SK-N-SH treated with all-trans-retinoic acid at 6 μM for 48 hours (cell line): ENCODE measurements at regions not wholly inside any gene's neighbourhood (a gene's known extent, or its start where the extent isn't known, plus 50 kb on each side); places are given as distances from the start of the nearest gene placed in this dataset.
"Not testable (repeated sequence)": the region's sequence is repeated elsewhere in the genome, so short reads cannot be mapped to it uniquely, and the experiment has no call there.

ENCODE experiments used
- ATAC-seq: fragments of 200-7000 bp; cut with Tn5 transposase; 3 replicates; pipeline ENCODE4 v1.9.1; 2020; ENCODE audit warnings: mild to moderate bottlenecking, moderate library complexity
- ARNTL ChIP-seq: fragments of 450-650 bp; formaldehyde crosslinking; IDR thresholded peaks from 2 replicates; pipeline ENCODE4 v1.5.0; 2020; ENCODE audit warnings: low read depth, mild to moderate bottlenecking, moderate library complexity, borderline replicate concordance
- BACH2 ChIP-seq: fragments of 250-450 bp; sonication (Bioruptor Pico); IDR thresholded peaks from 2 replicates; pipeline ENCODE4 v1.9.0; 2021; ENCODE audit warnings: mild to moderate bottlenecking, borderline replicate concordance
- CSDC2 ChIP-seq: fragments of 250-450 bp; sonication (Bioruptor Pico); IDR thresholded peaks from 2 replicates; pipeline ENCODE4 v1.5.0; 2020; ENCODE audit warnings: mild to moderate bottlenecking, moderate library complexity
- ESRRG ChIP-seq: fragments of 250-450 bp; sonication (Bioruptor Pico); IDR thresholded peaks from 2 replicates; pipeline ENCODE4 v1.6.1; 2021; ENCODE audit warnings: mild to moderate bottlenecking
- GLIS3 ChIP-seq: fragments of 250-450 bp; sonication (Bioruptor Pico); IDR thresholded peaks from 2 replicates; pipeline ENCODE4 v1.5.0; 2020; ENCODE audit warnings: mild to moderate bottlenecking, moderate library complexity
- ISL1 ChIP-seq: fragments of 250-450 bp; sonication (Bioruptor Pico); IDR thresholded peaks from 2 replicates; pipeline ENCODE4 v2.1.2; 2022; ENCODE audit warnings: mild to moderate bottlenecking, moderate library complexity
- OSR1 ChIP-seq: fragments of 250-450 bp; sonication (Bioruptor Pico); IDR thresholded peaks from 2 replicates; pipeline ENCODE4 v1.8.0; 2022; ENCODE audit warnings: moderate library complexity, mild to moderate bottlenecking, inconsistent platforms
- PPARA ChIP-seq: fragments of 250-450 bp; sonication (Bioruptor Pico); IDR thresholded peaks from 2 replicates; pipeline ENCODE4 v1.5.0; 2020; ENCODE audit warnings: mild to moderate bottlenecking, borderline replicate concordance
- RARB ChIP-seq: fragments of 250-450 bp; sonication (Bioruptor Pico); IDR thresholded peaks from 2 replicates; pipeline ENCODE4 v1.8.0; 2021; ENCODE audit warnings: mild to moderate bottlenecking, moderate library complexity
- TCF4 ChIP-seq: fragments of 250-450 bp; sonication (Bioruptor Pico); IDR thresholded peaks from 2 replicates; pipeline ENCODE4 v1.8.0; 2021; ENCODE audit warnings: mild to moderate bottlenecking, moderate library complexity, borderline replicate concordance
- TOX ChIP-seq: fragments of 250-450 bp; sonication (Bioruptor Pico); IDR thresholded peaks from 2 replicates; pipeline ENCODE4 v1.8.0; 2021; ENCODE audit warnings: mild to moderate bottlenecking, moderate library complexity, borderline replicate concordance
- ZC3H10 ChIP-seq: fragments of 250-450 bp; sonication (Bioruptor Pico); IDR thresholded peaks from 2 replicates; pipeline ENCODE4 v1.5.1; 2021; ENCODE audit warnings: mild to moderate bottlenecking, moderate library complexity
- ZFP3 ChIP-seq: fragments of 250-450 bp; sonication (Bioruptor Pico); IDR thresholded peaks from 2 replicates; pipeline ENCODE4 v1.5.0; 2020; ENCODE audit warnings: mild to moderate bottlenecking, moderate library complexity
- ZFP30 ChIP-seq: fragments of 450-650 bp; formaldehyde crosslinking; IDR thresholded peaks from 2 replicates; pipeline ENCODE4 v1.5.0; 2022; ENCODE audit warnings: mild to moderate bottlenecking, moderate library complexity
- ZNF565 ChIP-seq: fragments of 450-650 bp; formaldehyde crosslinking; conservative IDR thresholded peaks from 2 replicates; pipeline ENCODE4 v1.5.0; 2020; ENCODE audit warnings: low read depth, mild to moderate bottlenecking, moderate library complexity
- ZNF70 ChIP-seq: fragments of 450-650 bp; formaldehyde crosslinking; IDR thresholded peaks from 2 replicates; pipeline ENCODE4 v1.5.0; 2020; ENCODE audit warnings: mild to moderate bottlenecking, moderate library complexity
- TF ChIP-seq, protein P1 (sequence below): fragments of 250-450 bp; sonication (Bioruptor Pico); IDR thresholded peaks from 2 replicates; pipeline ENCODE4 v1.5.1; 2020; ENCODE audit warnings: low read depth, mild to moderate bottlenecking, moderate library complexity
- TF ChIP-seq, protein P2 (sequence below): fragments of 250-450 bp; sonication (Bioruptor Pico); IDR thresholded peaks from 2 replicates; pipeline ENCODE4 v1.5.0; 2020; ENCODE audit warnings: mild to moderate bottlenecking, moderate library complexity
- TF ChIP-seq, protein P3 (sequence below): fragments of 250-450 bp; sonication (Bioruptor Pico); IDR thresholded peaks from 2 replicates; pipeline ENCODE4 v1.8.0; 2020; ENCODE audit warnings: mild to moderate bottlenecking, moderate library complexity, borderline replicate concordance
- TF ChIP-seq, protein P4 (sequence below): fragments of 250-450 bp; sonication (Bioruptor Pico); IDR thresholded peaks from 2 replicates; pipeline ENCODE4 v1.5.1; 2021; ENCODE audit warnings: mild to moderate bottlenecking, moderate library complexity
- TF ChIP-seq, protein P5 (sequence below): fragments of 250-450 bp; sonication (Bioruptor Pico); IDR thresholded peaks from 2 replicates; pipeline ENCODE4 v1.8.0; 2021; ENCODE audit warnings: low read depth, mild to moderate bottlenecking, moderate library complexity, borderline replicate concordance

- TF ChIP-seq TOX, result no peak
- TF ChIP-seq OSR1 (CRISPR knock-in tag), result no peak
- TF ChIP-seq ZNF565, result no peak
- no peak for TF ChIP-seq ARNTL (CRISPR knock-in tag)
- TF ChIP-seq ZC3H10 (CRISPR knock-in tag), result no peak
- no peak for TF ChIP-seq BACH2 (CRISPR knock-in tag)
- TF ChIP-seq TCF4 (CRISPR knock-in tag), result no peak
- TF ChIP-seq, protein P1, sequence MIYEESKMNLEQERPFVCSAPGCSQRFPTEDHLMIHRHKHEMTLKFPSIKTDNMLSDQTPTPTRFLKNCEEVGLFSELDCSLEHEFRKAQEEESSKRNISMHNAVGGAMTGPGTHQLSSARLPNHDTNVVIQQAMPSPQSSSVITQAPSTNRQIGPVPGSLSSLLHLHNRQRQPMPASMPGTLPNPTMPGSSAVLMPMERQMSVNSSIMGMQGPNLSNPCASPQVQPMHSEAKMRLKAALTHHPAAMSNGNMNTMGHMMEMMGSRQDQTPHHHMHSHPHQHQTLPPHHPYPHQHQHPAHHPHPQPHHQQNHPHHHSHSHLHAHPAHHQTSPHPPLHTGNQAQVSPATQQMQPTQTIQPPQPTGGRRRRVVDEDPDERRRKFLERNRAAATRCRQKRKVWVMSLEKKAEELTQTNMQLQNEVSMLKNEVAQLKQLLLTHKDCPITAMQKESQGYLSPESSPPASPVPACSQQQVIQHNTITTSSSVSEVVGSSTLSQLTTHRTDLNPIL, result no peak
- TF ChIP-seq, protein P2, sequence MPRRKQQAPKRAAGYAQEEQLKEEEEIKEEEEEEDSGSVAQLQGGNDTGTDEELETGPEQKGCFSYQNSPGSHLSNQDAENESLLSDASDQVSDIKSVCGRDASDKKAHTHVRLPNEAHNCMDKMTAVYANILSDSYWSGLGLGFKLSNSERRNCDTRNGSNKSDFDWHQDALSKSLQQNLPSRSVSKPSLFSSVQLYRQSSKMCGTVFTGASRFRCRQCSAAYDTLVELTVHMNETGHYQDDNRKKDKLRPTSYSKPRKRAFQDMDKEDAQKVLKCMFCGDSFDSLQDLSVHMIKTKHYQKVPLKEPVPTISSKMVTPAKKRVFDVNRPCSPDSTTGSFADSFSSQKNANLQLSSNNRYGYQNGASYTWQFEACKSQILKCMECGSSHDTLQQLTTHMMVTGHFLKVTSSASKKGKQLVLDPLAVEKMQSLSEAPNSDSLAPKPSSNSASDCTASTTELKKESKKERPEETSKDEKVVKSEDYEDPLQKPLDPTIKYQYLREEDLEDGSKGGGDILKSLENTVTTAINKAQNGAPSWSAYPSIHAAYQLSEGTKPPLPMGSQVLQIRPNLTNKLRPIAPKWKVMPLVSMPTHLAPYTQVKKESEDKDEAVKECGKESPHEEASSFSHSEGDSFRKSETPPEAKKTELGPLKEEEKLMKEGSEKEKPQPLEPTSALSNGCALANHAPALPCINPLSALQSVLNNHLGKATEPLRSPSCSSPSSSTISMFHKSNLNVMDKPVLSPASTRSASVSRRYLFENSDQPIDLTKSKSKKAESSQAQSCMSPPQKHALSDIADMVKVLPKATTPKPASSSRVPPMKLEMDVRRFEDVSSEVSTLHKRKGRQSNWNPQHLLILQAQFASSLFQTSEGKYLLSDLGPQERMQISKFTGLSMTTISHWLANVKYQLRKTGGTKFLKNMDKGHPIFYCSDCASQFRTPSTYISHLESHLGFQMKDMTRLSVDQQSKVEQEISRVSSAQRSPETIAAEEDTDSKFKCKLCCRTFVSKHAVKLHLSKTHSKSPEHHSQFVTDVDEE (CRISPR knock-in tag), result no peak
- no peak for TF ChIP-seq ZNF70 (CRISPR knock-in tag)
- TF ChIP-seq, protein P3, sequence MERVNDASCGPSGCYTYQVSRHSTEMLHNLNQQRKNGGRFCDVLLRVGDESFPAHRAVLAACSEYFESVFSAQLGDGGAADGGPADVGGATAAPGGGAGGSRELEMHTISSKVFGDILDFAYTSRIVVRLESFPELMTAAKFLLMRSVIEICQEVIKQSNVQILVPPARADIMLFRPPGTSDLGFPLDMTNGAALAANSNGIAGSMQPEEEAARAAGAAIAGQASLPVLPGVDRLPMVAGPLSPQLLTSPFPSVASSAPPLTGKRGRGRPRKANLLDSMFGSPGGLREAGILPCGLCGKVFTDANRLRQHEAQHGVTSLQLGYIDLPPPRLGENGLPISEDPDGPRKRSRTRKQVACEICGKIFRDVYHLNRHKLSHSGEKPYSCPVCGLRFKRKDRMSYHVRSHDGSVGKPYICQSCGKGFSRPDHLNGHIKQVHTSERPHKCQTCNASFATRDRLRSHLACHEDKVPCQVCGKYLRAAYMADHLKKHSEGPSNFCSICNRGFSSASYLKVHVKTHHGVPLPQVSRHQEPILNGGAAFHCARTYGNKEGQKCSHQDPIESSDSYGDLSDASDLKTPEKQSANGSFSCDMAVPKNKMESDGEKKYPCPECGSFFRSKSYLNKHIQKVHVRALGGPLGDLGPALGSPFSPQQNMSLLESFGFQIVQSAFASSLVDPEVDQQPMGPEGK (CRISPR knock-in tag), result no peak
- TF ChIP-seq, protein P4, sequence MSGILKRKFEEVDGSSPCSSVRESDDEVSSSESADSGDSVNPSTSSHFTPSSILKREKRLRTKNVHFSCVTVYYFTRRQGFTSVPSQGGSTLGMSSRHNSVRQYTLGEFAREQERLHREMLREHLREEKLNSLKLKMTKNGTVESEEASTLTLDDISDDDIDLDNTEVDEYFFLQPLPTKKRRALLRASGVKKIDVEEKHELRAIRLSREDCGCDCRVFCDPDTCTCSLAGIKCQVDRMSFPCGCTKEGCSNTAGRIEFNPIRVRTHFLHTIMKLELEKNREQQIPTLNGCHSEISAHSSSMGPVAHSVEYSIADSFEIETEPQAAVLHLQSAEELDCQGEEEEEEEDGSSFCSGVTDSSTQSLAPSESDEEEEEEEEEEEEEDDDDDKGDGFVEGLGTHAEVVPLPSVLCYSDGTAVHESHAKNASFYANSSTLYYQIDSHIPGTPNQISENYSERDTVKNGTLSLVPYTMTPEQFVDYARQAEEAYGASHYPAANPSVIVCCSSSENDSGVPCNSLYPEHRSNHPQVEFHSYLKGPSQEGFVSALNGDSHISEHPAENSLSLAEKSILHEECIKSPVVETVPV (CRISPR knock-in tag), result no peak
- TF ChIP-seq RARB, result no peak
- no peak for TF ChIP-seq PPARA (CRISPR knock-in tag)
- no peak for TF ChIP-seq ZFP3 (CRISPR knock-in tag)
- TF ChIP-seq CSDC2, result no peak
- ATAC-seq, result no peak
These were observed 155.4 kb upstream of the IQSEC1 start for GRCh38 chr3:13228584-13228983.

- ATAC-seq, result not testable (repeated sequence)
These were observed 154.9 kb upstream of the IQSEC1 start for GRCh38 chr3:13228169-13228568.

- no peak for ATAC-seq
- no peak for TF ChIP-seq ZFP3 (CRISPR knock-in tag)
- TF ChIP-seq PPARA (CRISPR knock-in tag), result no peak
- no peak for TF ChIP-seq ESRRG (CRISPR knock-in tag)
- no peak for TF ChIP-seq GLIS3 (CRISPR knock-in tag)
- TF ChIP-seq, protein P3 (CRISPR knock-in tag), result no peak
- TF ChIP-seq, protein P1, result no peak
- no peak for TF ChIP-seq ISL1
- no peak for TF ChIP-seq CSDC2
- TF ChIP-seq ARNTL (CRISPR knock-in tag), result no peak
- TF ChIP-seq, protein P5, sequence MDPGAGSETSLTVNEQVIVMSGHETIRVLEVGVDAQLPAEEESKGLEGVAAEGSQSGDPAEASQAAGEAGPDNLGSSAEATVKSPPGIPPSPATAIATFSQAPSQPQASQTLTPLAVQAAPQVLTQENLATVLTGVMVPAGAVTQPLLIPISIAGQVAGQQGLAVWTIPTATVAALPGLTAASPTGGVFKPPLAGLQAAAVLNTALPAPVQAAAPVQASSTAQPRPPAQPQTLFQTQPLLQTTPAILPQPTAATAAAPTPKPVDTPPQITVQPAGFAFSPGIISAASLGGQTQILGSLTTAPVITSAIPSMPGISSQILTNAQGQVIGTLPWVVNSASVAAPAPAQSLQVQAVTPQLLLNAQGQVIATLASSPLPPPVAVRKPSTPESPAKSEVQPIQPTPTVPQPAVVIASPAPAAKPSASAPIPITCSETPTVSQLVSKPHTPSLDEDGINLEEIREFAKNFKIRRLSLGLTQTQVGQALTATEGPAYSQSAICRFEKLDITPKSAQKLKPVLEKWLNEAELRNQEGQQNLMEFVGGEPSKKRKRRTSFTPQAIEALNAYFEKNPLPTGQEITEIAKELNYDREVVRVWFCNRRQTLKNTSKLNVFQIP (CRISPR knock-in tag), result no peak
- no peak for TF ChIP-seq ZFP30 (CRISPR knock-in tag)
- no peak for TF ChIP-seq TOX
- no peak for TF ChIP-seq BACH2 (CRISPR knock-in tag)
- TF ChIP-seq ZC3H10 (CRISPR knock-in tag), result no peak
- TF ChIP-seq, protein P2 (CRISPR knock-in tag), result no peak
These were observed 154.3 kb upstream of the IQSEC1 start for GRCh38 chr3:13227315-13228165.
